Caco-2 (cell line): ENCODE measurements at regions not wholly inside any gene's neighbourhood (a gene's known extent, or its start where the extent isn't known, plus 50 kb on each side); places are given as distances from the start of the nearest gene placed in this dataset.

Experiments
- BruUV-seq: library from RNA; stranded (reverse); fragments of 400-500 nt; replicated peaks from 2 replicates; lab custom pipeline; 2021; lab: Mats Ljungman, UMichigan
- CTCF ChIA-PET: fragments of 300-600 bp; sonication (Branson Sonifier 250); formaldehyde crosslinking; loops from one replicate; lab custom pipeline; 2022; ENCODE audit warnings: antibody characterized with exemption; lab: Charles Lee
- POLR2A ChIA-PET: fragments of 300-600 bp; sonication (Branson Sonifier 250); formaldehyde crosslinking; loops from one replicate; lab custom pipeline; 2022; ENCODE audit warnings: antibody characterized with exemption; lab: Charles Lee
- DNase-seq, 2 experiments: peaks; one replicate each; pipeline versions ENCODE4 v3.0.0 to v3.0.0-alpha.2; 2020 to 2022
- H3K27me3 ChIP-seq: replicated peaks from 2 replicates; pipeline ENCODE4 v1.6.0; 2011; ENCODE audit warnings: low read length; ENCODE audit not compliant: control insufficient read depth, insufficient read depth
- H3K36me3 ChIP-seq: 2 replicates; pipeline ENCODE4 v1.5.1; 2011; ENCODE audit warnings: low read length; ENCODE audit not compliant: control insufficient read depth, insufficient read depth
- H3K4me1 ChIP-seq: fragments of 250-450 bp; sonication (Bioruptor Pico); 2 replicates; pipeline ENCODE4 v1.5.1; 2020; ENCODE audit warnings: mild to moderate bottlenecking
- H3K4me3 ChIP-seq: 2 replicates; pipeline ENCODE4 v1.5.1; 2011; ENCODE audit warnings: low read depth, mild to moderate bottlenecking, control low read depth, low read length
- H3K9me3 ChIP-seq: fragments of 250-450 bp; sonication (Bioruptor Pico); 2 replicates; pipeline ENCODE4 v1.5.1; 2020; ENCODE audit warnings: mild to moderate bottlenecking, moderate library complexity
- H3K27ac Mint-ChIP-seq: one replicate; pipeline ENCODE4 v1.8.0; 2022; ENCODE audit warnings: mixed read lengths; ENCODE audit not compliant: unreplicated experiment
- H3K27me3 Mint-ChIP-seq: one replicate; pipeline ENCODE4 v1.8.0; 2022; ENCODE audit warnings: mixed read lengths; ENCODE audit not compliant: insufficient read depth, unreplicated experiment
- H3K36me3 Mint-ChIP-seq: one replicate; pipeline ENCODE4 v1.8.0; 2022; ENCODE audit warnings: mild to moderate bottlenecking, mixed read lengths; ENCODE audit not compliant: insufficient read depth, unreplicated experiment
- H3K4me1 Mint-ChIP-seq: one replicate; pipeline ENCODE4 v1.8.0; 2022; ENCODE audit warnings: low read depth, mixed read lengths; ENCODE audit not compliant: unreplicated experiment
- H3K4me3 Mint-ChIP-seq: one replicate; pipeline ENCODE4 v1.8.0; 2022; ENCODE audit warnings: mild to moderate bottlenecking, moderate library complexity, mixed read lengths; ENCODE audit not compliant: unreplicated experiment
- H3K9me3 Mint-ChIP-seq: one replicate; pipeline ENCODE4 v1.8.0; 2022; ENCODE audit warnings: mixed read lengths; ENCODE audit not compliant: unreplicated experiment
- CTCF ChIP-seq, 2 experiments: fragments of 200-600 bp in 1 of 2; IDR thresholded peaks; 1 replicate in 1 of 2; 2 replicates in 1 of 2; pipeline versions ENCODE4 v1.5.1 to v1.8.0; 2011 to 2022; ENCODE audit warnings: antibody characterized with exemption in 1 of 2, control low read depth in 1 of 2, inconsistent platforms in 1 of 2, low read depth in 1 of 2, low read length in 1 of 2, mild to moderate bottlenecking in 1 of 2, moderate library complexity in 1 of 2; ENCODE audit not compliant: insufficient read depth in 1 of 2, severe bottlenecking in 1 of 2, unreplicated experiment in 1 of 2
- intact Hi-C: fragments of 100-400 bp; cut with micrococcal nuclease; formaldehyde crosslinking; loops from one replicate; pipeline ENCODE4 v1.10.0; 2022; ENCODE audit not compliant: unreplicated experiment

GRCh38 chr9:23555851-23556250 is 270.2 kb downstream of the ELAVL2 start:
- no peaks in the 10 kb centered on the region for H3K36me3 Mint-ChIP-seq
- Histone ChIP-seq H3K9me3 (no peaks in the 10 kb centered on the region), H3K4me1 (no peaks in the 10 kb centered on the region), H3K36me3 (no peaks in the 10 kb centered on the region), H3K4me3 (no peak overlapping the region), H3K27me3 (no peaks in the 10 kb centered on the region)
- no TSS peak for BruUV-seq
- intact Hi-C loops = no loop called here
- DNase-seq = no peak
- H3K27me3 Mint-ChIP-seq = no peaks in the 10 kb centered on the region
- H3K4me1 Mint-ChIP-seq = no peaks in the 10 kb centered on the region
- TF ChIP-seq CTCF (IDR thresholded peaks at IDR 0.05; ENCODE audit: insufficient read depth in 1 of 2, low read depth in 1 of 2, low read length in 1 of 2, severe bottlenecking in 1 of 2, unreplicated experiment in 1 of 2) = no peak
- H3K4me3 Mint-ChIP-seq = no peak overlapping the region
- no peak overlapping the region for H3K27ac Mint-ChIP-seq
- ChIA-PET CTCF (no interaction called here), POLR2A (no interaction called here)
- no peaks in the 10 kb centered on the region for H3K9me3 Mint-ChIP-seq

- Histone ChIP-seq H3K4me1 (no peaks in the 10 kb centered on the region), H3K36me3 (no peaks in the 10 kb centered on the region), H3K4me3 (no peak overlapping the region), H3K27me3 (no peaks in the 10 kb centered on the region), H3K9me3 (no peaks in the 10 kb centered on the region)
- TF ChIP-seq CTCF (IDR thresholded peaks at IDR 0.05; ENCODE audit: insufficient read depth in 1 of 2, low read depth in 1 of 2, low read length in 1 of 2, severe bottlenecking in 1 of 2, unreplicated experiment in 1 of 2) = no peak
- intact Hi-C loops = no loop called here
- ChIA-PET CTCF (no interaction called here), POLR2A (no interaction called here)
- Mint-ChIP-seq H3K9me3 (no peaks in the 10 kb centered on the region), H3K4me3 (no peak overlapping the region), H3K36me3 (no peaks in the 10 kb centered on the region), H3K4me1 (no peaks in the 10 kb centered on the region), H3K27me3 (no peaks in the 10 kb centered on the region), H3K27ac (no peak overlapping the region)
- BruUV-seq = no TSS peak
- DNase-seq = no peak
Measured at GRCh38 chr9:23556459-23556858, 269.6 kb downstream of the ELAVL2 start.

GRCh38 chr9:23557689-23558088 is 268.4 kb downstream of the ELAVL2 start:
- DNase-seq = no peak
- no peak overlapping the region for H3K4me3 Mint-ChIP-seq
- H3K36me3 ChIP-seq = no peaks in the 10 kb centered on the region
- H3K9me3 Mint-ChIP-seq = no peaks in the 10 kb centered on the region
- intact Hi-C loops = no loop called here
- H3K27me3 Mint-ChIP-seq = no peaks in the 10 kb centered on the region
- H3K36me3 Mint-ChIP-seq = no peaks in the 10 kb centered on the region
- no peaks in the 10 kb centered on the region for H3K4me1 ChIP-seq
- ChIA-PET CTCF (no interaction called here), POLR2A (no interaction called here)
- no peaks in the 10 kb centered on the region for H3K27me3 ChIP-seq
- no peaks in the 10 kb centered on the region for H3K4me1 Mint-ChIP-seq
- TF ChIP-seq CTCF (IDR thresholded peaks at IDR 0.05; ENCODE audit: insufficient read depth in 1 of 2, low read depth in 1 of 2, low read length in 1 of 2, severe bottlenecking in 1 of 2, unreplicated experiment in 1 of 2) = no peak
- H3K4me3 ChIP-seq = no peak overlapping the region
- BruUV-seq = no TSS peak
- H3K9me3 ChIP-seq = no peaks in the 10 kb centered on the region
- no peak overlapping the region for H3K27ac Mint-ChIP-seq
